ENCODE measurements at regions not wholly inside any gene's neighbourhood (a gene's known extent, or its start where the extent isn't known, plus 50 kb on each side); places are given as distances from the start of the nearest gene placed in this dataset.

GRCh38 chr16:59400830-59401229, 666.7 kb upstream of the GOT2 start:
- H3K27me3 ChIP-seq (ENCODE audit: insufficient read depth, low read depth, low read length), result no peaks in the 10 kb centered on the region

GRCh38 chr16:59397638-59398037, 663.5 kb upstream of the GOT2 start:
- TF ChIP-seq RAD21 (conservative IDR thresholded peaks at IDR 0.05) (no peak), EP300 (conservative IDR thresholded peaks at IDR 0.05; ENCODE audit: poor library complexity, severe bottlenecking) (no peak), MXI1 (conservative IDR thresholded peaks at IDR 0.05; ENCODE audit: poor library complexity, severe bottlenecking) (no peak), POLR2AphosphoS5 (IDR thresholded peaks at IDR 0.05) (no peak), EZH2 (IDR thresholded peaks at IDR 0.05; ENCODE audit: borderline replicate concordance, insufficient read depth, low read length, poor library complexity, severe bottlenecking) (no peak), TAF1 (IDR thresholded peaks at IDR 0.05; ENCODE audit: low read depth) (no peak), REST (IDR thresholded peaks at IDR 0.05; ENCODE audit: borderline replicate concordance) (no peak), SMC3 (conservative IDR thresholded peaks at IDR 0.05; ENCODE audit: poor library complexity) (no peak)
- Histone ChIP-seq H3K9ac (ENCODE audit: low read length) (no peak overlapping the region), H2AFZ (ENCODE audit: low read depth, low read length) (no peak overlapping the region), H3K79me2 (replicated peaks; ENCODE audit: insufficient read depth, low read length) (no peaks in the 10 kb centered on the region), H3K36me3 (ENCODE audit: insufficient read depth, low read length) (no peaks in the 10 kb centered on the region), H3K27ac (ENCODE audit: low read length) (no peak overlapping the region), H3K4me2 (ENCODE audit: low read length) (no peak overlapping the region), H3K27me3 (ENCODE audit: insufficient read depth, low read depth, low read length) (no peaks in the 10 kb centered on the region), H3K9me3 (ENCODE audit: low read length) (no peaks in the 10 kb centered on the region), H3K4me3 (ENCODE audit: low read length) (no peak overlapping the region), H3F3A (ENCODE audit: insufficient read depth, low read length, poor library complexity, severe bottlenecking) (no peaks in the 10 kb centered on the region), H3K9me2 (ENCODE audit: insufficient read depth, low read length) (no peaks in the 10 kb centered on the region), H4K20me1 (ENCODE audit: insufficient read depth) (no peaks in the 10 kb centered on the region)

More at GRCh38 chr16:59400830-59401229, 666.7 kb upstream of the GOT2 start:
- Histone ChIP-seq H3K36me3 (ENCODE audit: insufficient read depth, low read length) (no peaks in the 10 kb centered on the region), H3F3A (ENCODE audit: insufficient read depth, low read length, poor library complexity, severe bottlenecking) (no peaks in the 10 kb centered on the region), H3K9ac (ENCODE audit: low read length) (no peak overlapping the region), H3K9me3 (ENCODE audit: low read length) (no peaks in the 10 kb centered on the region), H2AFZ (ENCODE audit: low read depth, low read length) (no peak overlapping the region), H3K79me2 (replicated peaks; ENCODE audit: insufficient read depth, low read length) (no peaks in the 10 kb centered on the region), H3K9me2 (ENCODE audit: insufficient read depth, low read length) (no peaks in the 10 kb centered on the region), H4K20me1 (ENCODE audit: insufficient read depth) (no peaks in the 10 kb centered on the region), H3K4me2 (ENCODE audit: low read length) (no peak overlapping the region), H3K4me3 (ENCODE audit: low read length) (no peak overlapping the region), H3K27ac (ENCODE audit: low read length) (no peak overlapping the region)
- TF ChIP-seq POLR2AphosphoS5 (IDR thresholded peaks at IDR 0.05) (no peak), SMC3 (conservative IDR thresholded peaks at IDR 0.05; ENCODE audit: poor library complexity) (no peak), EZH2 (IDR thresholded peaks at IDR 0.05; ENCODE audit: borderline replicate concordance, insufficient read depth, low read length, poor library complexity, severe bottlenecking) (no peak), RAD21 (conservative IDR thresholded peaks at IDR 0.05) (no peak), EP300 (conservative IDR thresholded peaks at IDR 0.05; ENCODE audit: poor library complexity, severe bottlenecking) (no peak), REST (IDR thresholded peaks at IDR 0.05; ENCODE audit: borderline replicate concordance) (no peak), CTCF (IDR thresholded peaks at IDR 0.05; ENCODE audit: poor library complexity, severe bottlenecking) (no peak), TAF1 (IDR thresholded peaks at IDR 0.05; ENCODE audit: low read depth) (no peak), MXI1 (conservative IDR thresholded peaks at IDR 0.05; ENCODE audit: poor library complexity, severe bottlenecking) (no peak)

Measured in neural cell (in vitro differentiated cells).